NCI-H2196 treated with DMSO at 0.1 percent for 48 hours (cell line): ENCODE measurements at regions not wholly inside any gene's neighbourhood (a gene's known extent, or its start where the extent isn't known, plus 50 kb on each side); places are given as distances from the start of the nearest gene placed in this dataset.
A peak's percentile ranks its signal among the peaks of the same experiment; 100 is the strongest.
"Not testable (repeated sequence)": the region's sequence is repeated elsewhere in the genome, so short reads cannot be mapped to it uniquely, and the experiment has no call there.

Experiments used
- DNase-seq: peaks from one replicate; lab custom pipeline; 2025; ENCODE audit not compliant: unreplicated experiment; lab: John Stamatoyannopoulos, UW

DNA sequence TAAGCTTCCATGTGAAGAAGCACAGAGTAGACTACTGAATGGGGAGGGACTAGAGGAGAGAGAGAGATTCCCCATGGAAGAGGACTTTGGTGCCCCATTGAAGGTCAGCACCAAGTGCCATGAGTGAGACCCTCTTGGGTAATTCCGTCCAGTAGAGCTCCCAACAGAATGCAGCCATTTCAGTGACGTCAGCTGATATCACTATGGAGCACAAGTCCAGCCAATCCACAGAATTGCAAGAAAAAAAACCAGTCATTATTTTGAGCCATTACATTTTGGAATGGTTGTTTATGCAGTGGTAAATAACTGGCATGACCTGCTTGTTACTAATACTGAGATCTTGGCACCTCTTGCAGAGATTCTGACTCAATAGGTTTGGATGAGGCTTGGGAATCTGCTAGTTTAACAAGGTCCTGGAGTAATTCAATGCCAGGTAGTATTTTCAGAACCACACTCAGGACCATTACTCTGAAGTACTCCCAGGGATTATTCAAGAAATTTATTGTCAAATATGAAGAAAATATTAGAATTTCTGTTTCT is 52.6 kb upstream of the SP8 start:
- DNase-seq = no peak

GRCh38 chr7:20839987-20840386 is 53.3 kb upstream of the SP8 start:
- no peak for DNase-seq

GRCh38 chr7:20846791-20847190 is 60.1 kb upstream of the SP8 start:
- no peak for DNase-seq

DNA sequence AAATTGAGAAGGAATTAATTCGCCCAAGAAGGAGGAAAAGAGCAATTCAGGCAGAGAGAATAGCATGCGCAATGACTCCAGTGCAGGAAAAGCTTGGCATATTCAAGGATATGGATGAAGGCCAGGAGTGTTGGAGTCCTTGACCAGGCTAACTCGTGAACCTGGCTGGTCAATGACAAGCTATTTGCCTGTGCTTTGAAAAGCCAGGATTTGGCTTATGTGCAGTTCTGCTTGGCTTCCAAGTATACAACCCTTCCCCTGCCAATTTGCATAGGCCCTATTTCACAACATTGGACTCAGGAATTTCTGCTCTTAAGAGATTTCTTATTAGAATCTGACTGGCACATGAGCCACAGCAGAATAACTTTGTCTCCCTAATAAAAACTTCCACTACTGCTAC is 72.3 kb upstream of the SP8 start:
- no peak for DNase-seq

- no peak for DNase-seq
Measured at GRCh38 chr7:20861468-20861867, 74.8 kb upstream of the SP8 start.

- DNase-seq = no peak
Measured at GRCh38 chr7:20862554-20862953, 75.9 kb upstream of the SP8 start.

DNA sequence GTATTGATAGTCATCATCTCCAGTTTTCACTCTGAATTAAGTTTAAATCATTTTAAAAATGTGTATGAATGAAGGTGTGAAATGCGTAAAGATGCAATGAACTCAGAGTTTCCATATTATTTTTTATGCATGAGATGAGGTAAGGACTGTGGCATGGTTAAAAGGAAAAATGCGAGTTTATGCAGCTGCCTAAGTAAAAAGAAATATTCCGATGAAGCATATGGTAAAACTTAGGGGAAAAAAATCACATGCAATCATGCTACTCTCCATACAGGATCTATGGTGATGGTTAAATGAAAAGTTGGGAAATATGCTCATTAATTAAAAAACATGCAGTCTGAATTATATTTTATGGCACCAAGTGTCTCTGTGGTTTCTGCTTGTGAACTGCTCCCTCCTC is 77.5 kb upstream of the SP8 start:
- DNase-seq = no peak

GRCh38 chr7:20865684-20866083 is 79.0 kb upstream of the SP8 start:
- DNase-seq = no peak

GRCh38 chr7:20870977-20871376 is 84.3 kb upstream of the SP8 start:
- no peak for DNase-seq

DNA sequence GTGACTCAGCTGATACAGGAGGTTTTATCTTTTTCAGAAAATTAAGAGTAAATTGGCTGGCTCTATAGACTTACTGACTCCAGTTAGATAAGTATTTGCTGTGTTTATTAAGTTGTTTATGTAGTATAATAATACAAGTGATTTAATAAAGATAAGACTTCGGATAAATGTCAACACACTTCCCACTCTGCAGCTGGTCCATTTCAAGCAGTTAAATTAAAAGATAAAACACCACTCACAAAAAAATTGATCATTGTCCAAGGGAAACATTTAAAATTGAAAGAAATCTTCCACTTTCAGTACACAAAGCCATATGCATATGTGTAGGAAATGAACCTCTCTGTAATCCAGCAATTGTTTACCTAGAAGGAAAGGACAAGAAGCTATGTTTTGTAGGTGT is 106.1 kb upstream of the SP8 start:
- DNase-seq = peak; percentile 66

DNA sequence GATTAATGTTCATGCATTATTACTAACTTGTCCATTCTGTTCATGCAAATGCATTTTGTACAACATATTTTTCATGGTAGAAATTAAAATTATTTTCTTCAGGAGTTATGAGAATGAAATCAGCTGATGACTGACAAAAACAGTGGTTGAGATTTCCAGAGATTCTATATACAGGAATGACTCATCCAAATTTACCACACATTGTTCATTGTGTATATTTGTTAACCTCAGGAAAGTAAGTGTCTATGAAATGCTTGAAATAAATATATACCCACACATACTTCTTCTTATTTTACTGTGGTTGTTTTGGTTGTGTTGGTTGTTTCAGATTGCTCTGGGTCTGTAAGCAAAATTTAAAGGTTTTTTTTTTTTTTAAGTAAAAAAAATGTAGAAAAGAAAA is 108.1 kb upstream of the SP8 start:
- DNase-seq = no peak

DNA sequence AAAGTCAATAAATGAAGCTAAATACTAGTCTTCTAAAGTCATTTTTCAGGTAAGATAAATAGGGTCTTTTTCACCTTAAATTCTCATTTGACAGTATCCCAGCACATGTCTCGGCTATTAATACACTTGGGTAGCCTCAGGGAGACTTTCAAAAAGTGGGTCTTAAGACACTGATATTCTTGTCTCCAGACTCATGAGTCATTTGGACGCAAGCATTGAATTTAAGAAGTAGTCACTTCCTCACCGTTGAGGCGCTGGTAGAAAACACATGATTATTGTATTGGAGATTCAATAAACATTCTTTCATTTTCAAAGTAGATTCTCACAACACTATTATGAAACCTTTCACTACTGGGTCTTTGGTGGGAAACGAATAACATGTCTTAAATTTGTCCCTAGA is 108.9 kb upstream of the SP8 start:
- no peak for DNase-seq

- DNase-seq = no peak
Measured at GRCh38 chr7:20896996-20897395, 110.3 kb upstream of the SP8 start.

GRCh38 chr7:20906801-20907453 is 120.2 kb upstream of the SP8 start:
- no peak for DNase-seq

DNA sequence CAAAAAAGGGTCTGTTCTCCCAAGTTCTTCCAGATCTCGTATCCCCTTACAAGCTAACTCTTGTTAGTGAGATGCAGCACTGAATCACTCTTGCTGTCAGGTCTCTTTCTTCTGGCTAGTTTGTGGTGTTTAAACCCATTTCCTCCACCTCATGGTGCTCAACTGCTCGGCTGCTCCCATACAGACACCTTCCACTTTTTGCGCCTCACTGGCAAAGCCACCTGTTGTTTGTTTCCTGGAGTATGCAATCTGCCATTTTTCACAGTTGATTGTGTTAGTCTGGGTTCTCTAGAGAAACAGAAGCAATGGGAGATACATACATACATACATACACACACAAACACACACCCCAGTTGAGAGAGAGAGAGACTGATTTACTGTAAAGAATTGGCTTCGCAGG is 124.4 kb upstream of the SP8 start:
- no peak for DNase-seq

- DNase-seq = no peak
Measured at GRCh38 chr7:20913853-20914252, 127.2 kb upstream of the SP8 start.

- no peak for DNase-seq
Measured at GRCh38 chr7:20916311-20916710, 129.6 kb upstream of the SP8 start.

DNA sequence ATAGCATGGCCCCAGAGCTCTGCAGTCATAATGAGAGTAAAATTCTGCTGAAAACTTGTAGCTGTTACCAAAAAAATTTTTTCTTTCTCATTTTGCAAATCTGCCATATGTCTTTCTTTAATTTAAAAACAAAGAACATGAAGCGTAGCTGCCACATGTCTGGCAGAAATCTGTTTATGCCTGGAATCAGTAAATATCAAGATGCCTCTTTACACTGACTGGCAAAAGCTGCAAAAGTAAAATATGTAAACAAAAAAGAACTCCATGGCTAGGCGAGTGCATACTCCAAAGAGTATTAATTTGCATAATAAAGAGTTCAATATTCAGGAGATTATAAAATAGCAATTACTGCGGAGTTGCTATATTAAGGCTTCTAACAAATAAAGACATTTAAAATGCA is 130.9 kb upstream of the SP8 start:
- no peak for DNase-seq

- no peak for DNase-seq
Measured at GRCh38 chr7:20918156-20918555, 131.5 kb upstream of the SP8 start.

- not testable (repeated sequence) for DNase-seq
Measured at GRCh38 chr7:20927178-20927577, 140.5 kb upstream of the SP8 start.

DNA sequence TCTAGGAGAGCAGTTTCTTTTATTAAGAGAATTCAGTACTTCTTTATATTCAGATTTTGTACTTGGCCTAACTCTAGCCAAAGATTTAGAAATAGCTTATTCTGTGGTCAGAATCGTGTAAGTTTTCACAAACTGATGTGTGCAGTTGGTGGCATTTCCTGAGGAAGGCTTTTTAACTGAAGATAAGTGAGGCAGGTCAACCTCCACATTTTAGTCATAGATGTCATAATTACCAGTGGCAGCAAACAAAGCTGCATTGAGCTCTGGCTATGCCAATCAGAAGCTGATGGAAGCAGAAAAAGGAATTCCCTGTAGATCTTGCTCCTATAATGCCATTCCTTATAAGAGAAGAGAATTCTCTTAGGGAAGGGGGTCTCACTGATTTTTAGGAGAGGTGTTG is 141.3 kb upstream of the SP8 start:
- no peak for DNase-seq

DNA sequence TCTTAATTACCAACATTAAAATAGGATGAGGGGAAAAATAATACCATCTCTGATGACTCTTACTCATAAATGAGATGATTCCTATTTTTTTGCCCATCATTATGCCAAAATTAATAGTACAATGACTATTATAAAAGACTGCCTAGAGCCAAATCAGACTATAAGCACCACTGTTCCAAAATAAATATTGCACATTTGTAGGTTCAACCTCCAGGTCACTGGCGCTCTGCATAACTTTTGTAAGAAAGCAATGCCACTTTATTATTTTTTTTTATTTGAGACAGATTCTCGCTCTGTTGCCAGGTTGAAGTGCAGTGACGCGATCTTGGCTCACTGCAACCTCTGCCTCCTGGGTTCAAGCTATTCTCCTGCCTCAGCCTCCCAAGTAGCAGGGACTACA is 142.5 kb upstream of the SP8 start:
- DNase-seq = no peak

DNA sequence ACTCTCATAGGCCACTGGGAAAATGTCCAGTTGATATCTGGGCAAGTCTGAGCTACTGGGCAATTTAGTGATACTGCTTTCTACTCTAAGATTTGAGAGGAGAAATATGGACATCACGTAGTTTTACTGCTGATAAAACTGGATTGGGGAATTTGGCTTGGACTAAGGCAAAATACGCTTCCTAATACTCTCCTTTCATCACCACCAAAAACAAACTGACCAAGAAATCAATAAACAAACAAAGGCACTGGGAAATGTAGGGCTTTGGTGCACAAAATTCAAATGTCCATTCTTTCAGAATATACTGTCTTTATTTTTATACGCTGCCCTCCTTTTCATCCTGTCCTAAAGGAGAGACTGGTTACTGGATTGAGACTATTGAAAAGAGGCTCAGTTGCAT is 145.1 kb upstream of the SP8 start:
- no peak for DNase-seq
